Astrocyte (in vitro differentiated cells and primary cell): ENCODE measurements at regions not wholly inside any gene's neighbourhood (a gene's known extent, or its start where the extent isn't known, plus 50 kb on each side); places are given as distances from the start of the nearest gene placed in this dataset.

Experiments
- EZH2 ChIP-seq: IDR thresholded peaks from 2 replicates; pipeline ENCODE4 v1.6.1; 2012; ENCODE audit warnings: mild to moderate bottlenecking, low read length, inconsistent platforms; ENCODE audit not compliant: insufficient read depth
- TF ChIP-seq, protein P1 (sequence below): IDR thresholded peaks from 2 replicates; pipeline ENCODE4 v1.5.1; 2011; ENCODE audit warnings: low read depth, mild to moderate bottlenecking, inconsistent platforms, low read length, moderate library complexity; ENCODE audit not compliant: insufficient read depth

DNA sequence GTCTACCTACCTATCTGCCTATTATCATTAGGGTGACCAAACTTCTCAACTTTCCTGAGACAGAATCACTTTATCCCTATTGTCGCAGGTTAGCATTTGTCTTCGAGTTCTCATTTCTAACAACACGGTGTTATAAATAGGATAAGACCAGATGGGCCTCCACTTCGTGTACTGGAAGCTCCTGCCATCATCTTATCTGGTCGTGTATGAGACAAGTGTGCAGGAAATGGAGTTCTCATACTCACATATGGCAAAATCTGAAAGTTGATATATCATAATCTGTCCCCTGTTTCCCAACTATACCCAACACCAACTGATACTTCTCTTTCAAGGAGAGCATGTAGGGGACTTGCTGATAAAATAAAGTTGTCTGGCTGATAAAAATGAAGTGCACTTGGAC is 287.4 kb upstream of the FOXK1 start:
- TF ChIP-seq, protein P1, sequence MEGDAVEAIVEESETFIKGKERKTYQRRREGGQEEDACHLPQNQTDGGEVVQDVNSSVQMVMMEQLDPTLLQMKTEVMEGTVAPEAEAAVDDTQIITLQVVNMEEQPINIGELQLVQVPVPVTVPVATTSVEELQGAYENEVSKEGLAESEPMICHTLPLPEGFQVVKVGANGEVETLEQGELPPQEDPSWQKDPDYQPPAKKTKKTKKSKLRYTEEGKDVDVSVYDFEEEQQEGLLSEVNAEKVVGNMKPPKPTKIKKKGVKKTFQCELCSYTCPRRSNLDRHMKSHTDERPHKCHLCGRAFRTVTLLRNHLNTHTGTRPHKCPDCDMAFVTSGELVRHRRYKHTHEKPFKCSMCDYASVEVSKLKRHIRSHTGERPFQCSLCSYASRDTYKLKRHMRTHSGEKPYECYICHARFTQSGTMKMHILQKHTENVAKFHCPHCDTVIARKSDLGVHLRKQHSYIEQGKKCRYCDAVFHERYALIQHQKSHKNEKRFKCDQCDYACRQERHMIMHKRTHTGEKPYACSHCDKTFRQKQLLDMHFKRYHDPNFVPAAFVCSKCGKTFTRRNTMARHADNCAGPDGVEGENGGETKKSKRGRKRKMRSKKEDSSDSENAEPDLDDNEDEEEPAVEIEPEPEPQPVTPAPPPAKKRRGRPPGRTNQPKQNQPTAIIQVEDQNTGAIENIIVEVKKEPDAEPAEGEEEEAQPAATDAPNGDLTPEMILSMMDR: no peak
- no peak for TF ChIP-seq EZH2
